HUES6 (cell line): ENCODE measurements at regions not wholly inside any gene's neighbourhood (a gene's known extent, or its start where the extent isn't known, plus 50 kb on each side); places are given as distances from the start of the nearest gene placed in this dataset.

Experiments
- H3K27ac ChIP-seq: 2 replicates; pipeline ENCODE4 v1.7.0; 2013; ENCODE audit warnings: low read depth, mild to moderate bottlenecking, low read length, inconsistent platforms
- H3K27me3 ChIP-seq: 2 replicates; pipeline ENCODE4 v1.6.1; 2013; ENCODE audit warnings: low read length; ENCODE audit not compliant: control insufficient read depth, insufficient read depth
- H3K36me3 ChIP-seq: 2 replicates; pipeline ENCODE4 v1.6.1; 2013; ENCODE audit warnings: low read length; ENCODE audit not compliant: control insufficient read depth, insufficient read depth
- H3K4me1 ChIP-seq: 2 replicates; pipeline ENCODE4 v1.6.1; 2013; ENCODE audit warnings: low read length; ENCODE audit not compliant: control insufficient read depth, insufficient read depth
- H3K4me3 ChIP-seq: 2 replicates; pipeline ENCODE4 v1.5.1; 2013; ENCODE audit warnings: low read depth, low read length
- H3K9ac ChIP-seq: one replicate; pipeline ENCODE4 v1.6.1; 2013; ENCODE audit warnings: mild to moderate bottlenecking, low read length
- H3K9me3 ChIP-seq: 2 replicates; pipeline ENCODE4 v1.6.1; 2013; ENCODE audit warnings: low read depth, low read length; ENCODE audit not compliant: control insufficient read depth, insufficient read depth

DNA sequence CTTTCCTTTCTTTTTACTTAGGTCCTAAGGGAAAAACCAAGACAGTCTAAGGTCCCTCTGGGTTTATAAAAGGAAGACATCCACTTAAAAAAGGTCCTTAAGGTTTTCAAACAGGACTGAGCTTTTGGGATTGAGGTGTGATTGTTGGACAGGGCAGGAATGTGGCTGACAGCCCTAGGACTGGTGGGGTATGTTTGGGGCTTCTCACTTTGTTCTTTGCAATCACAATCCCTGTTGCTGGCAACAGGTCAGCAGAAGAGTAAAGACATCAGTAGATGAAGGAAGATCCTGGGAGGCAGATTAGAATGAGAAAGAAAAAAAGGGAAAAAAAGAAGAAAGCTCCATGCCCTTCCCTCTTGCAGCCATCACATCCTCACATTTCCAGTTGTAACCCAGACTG, 101.4 kb upstream of the TARS1 start:
- no peak overlapping the region for H3K9ac ChIP-seq
- 0 out of 2 replicates have a peak overlapping the region, but pooled peaks have one; percentile 63 for H3K27ac ChIP-seq
- H3K27me3 ChIP-seq, result no peaks in the 10 kb centered on the region
- H3K4me3 ChIP-seq, result no peak overlapping the region
- H3K36me3 ChIP-seq, result no peaks in the 10 kb centered on the region
- H3K4me1 ChIP-seq, result peaks cover 22% of the 10 kb centered on the region
- no peaks in the 10 kb centered on the region for H3K9me3 ChIP-seq

DNA sequence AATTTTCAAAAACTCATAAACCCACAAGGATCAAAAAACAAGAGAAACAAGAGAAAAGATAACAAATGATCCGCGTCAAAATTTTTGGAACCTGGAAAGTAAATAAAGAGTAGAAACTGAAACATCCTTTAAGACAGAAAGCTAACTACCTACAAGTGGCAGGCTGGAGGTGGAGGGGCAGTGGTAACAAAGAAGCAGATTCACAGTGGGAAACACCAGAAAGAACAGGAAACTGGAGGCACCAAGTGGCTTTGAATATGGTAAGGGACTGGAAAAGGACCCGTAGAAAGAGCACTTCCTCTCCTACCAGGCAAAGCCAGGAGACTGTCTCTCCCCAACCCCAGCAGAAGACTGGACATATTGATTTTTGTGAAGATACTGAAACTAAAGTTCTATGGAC, 100.6 kb upstream of the TARS1 start:
- H3K9me3 ChIP-seq, result no peaks in the 10 kb centered on the region
- peak overlapping the region; percentile 16; the same call in 1 of the 2 replicates for H3K27ac ChIP-seq
- no peaks in the 10 kb centered on the region for H3K36me3 ChIP-seq
- H3K4me1 ChIP-seq, result peaks cover 22% of the 10 kb centered on the region
- H3K4me3 ChIP-seq, result no peak overlapping the region
- H3K9ac ChIP-seq, result no peak overlapping the region
- H3K27me3 ChIP-seq, result no peaks in the 10 kb centered on the region

DNA sequence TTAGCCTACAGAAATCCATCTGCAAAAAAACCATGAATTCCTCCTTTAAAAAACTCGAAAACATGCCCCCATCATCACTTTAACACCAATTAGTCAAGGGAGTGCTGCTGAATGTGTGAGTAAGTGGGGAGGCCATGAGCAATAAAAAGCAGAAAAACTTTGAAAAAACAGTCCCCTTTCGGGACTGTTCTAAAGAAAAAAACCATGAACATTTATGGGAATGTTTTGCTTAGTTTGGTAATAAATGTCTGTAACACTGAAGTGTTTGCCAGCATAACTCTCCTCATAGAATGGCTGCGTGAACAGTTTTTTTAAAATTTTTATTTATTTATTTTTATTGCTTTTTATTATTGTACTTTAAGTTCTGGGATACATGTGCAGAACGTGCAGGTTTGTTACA, 99.4 kb upstream of the TARS1 start:
- H3K36me3 ChIP-seq, result no peaks in the 10 kb centered on the region
- no peaks in the 10 kb centered on the region for H3K27me3 ChIP-seq
- no peaks in the 10 kb centered on the region for H3K9me3 ChIP-seq
- no peak overlapping the region for H3K9ac ChIP-seq
- H3K27ac ChIP-seq, result no peak overlapping the region
- H3K4me3 ChIP-seq, result no peak overlapping the region
- peaks cover 22% of the 10 kb centered on the region for H3K4me1 ChIP-seq

DNA sequence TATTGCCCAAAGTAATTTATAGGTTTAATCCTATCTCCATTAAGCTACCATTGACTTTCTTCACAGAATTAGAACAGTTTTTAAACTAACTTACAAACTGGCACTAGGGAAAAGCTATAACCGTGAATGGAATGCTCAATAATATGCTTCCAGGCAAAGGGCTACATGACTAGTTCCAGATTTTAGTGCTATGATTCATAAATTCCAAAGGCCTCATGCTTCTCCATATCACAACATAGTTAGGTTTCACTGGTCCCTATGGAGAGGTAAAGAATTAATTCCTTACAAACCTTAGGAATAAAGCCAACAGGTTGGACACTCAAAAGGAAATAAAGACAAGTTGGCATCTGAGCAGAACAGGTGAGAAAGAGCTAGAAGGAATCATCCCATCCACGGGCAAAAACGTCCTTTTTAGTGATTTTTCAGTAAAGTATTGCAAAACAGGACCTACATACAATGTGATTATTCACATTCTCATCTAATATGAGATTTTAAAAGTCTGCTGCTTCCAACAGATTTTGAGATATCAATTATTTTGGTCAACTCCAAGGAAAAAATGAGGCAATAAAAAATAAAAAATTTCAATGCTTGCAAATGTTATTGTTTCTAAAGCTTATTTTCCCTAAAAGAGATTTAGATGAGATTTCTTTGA, 97.0 kb upstream of the TARS1 start:
- H3K27ac ChIP-seq, result no peak overlapping the region
- no peaks in the 10 kb centered on the region for H3K36me3 ChIP-seq
- H3K9me3 ChIP-seq, result no peaks in the 10 kb centered on the region
- H3K4me3 ChIP-seq, result no peak overlapping the region
- H3K4me1 ChIP-seq, result peaks cover 19% of the 10 kb centered on the region
- no peak overlapping the region for H3K9ac ChIP-seq
- H3K27me3 ChIP-seq, result no peaks in the 10 kb centered on the region

DNA sequence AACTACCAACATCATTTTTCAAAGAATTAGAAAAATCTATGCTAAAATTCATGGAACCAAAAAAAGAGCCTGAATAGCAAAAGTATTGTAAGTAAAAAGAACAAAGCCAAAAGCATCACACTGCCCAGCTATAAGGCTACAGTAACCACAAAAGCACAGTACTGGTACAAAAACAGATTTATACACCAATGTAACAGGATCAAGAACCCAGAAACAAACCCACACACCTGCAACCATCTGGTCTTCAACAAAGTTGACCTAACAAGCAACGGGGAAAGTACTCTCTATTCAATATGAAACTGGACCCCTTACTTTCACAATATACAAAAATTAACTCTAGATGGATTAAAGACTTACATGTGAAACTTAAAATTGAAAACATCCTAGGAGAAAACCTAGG, 94.2 kb upstream of the TARS1 start:
- H3K9me3 ChIP-seq, result no peaks in the 10 kb centered on the region
- no peaks in the 10 kb centered on the region for H3K4me1 ChIP-seq
- no peak overlapping the region for H3K9ac ChIP-seq
- H3K27ac ChIP-seq, result no peak overlapping the region
- no peak overlapping the region for H3K4me3 ChIP-seq
- no peaks in the 10 kb centered on the region for H3K36me3 ChIP-seq
- H3K27me3 ChIP-seq, result no peaks in the 10 kb centered on the region

DNA sequence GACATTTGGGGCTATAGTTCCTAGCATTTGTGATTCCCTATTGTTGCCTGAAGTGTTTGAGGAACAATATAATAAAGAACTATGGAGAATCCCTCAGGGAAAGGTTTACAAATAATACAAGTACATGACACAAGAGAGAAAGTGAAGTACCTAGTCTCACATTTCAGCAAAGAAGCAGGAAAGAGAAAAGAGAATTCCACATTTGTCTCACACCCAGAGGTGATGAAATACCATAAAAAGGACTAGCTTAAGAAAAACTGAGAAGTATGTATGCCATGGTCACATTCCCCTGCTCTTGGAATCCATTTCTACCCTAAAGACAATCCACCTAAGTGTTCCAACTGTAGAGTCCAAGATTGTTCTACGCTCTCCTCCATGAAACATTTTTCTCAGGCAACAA, 79.0 kb upstream of the TARS1 start:
- Histone ChIP-seq H3K9ac (no peak overlapping the region), H3K27ac (no peak overlapping the region), H3K27me3 (no peaks in the 10 kb centered on the region), H3K4me3 (no peak overlapping the region), H3K36me3 (no peaks in the 10 kb centered on the region), H3K9me3 (peaks cover 4% of the 10 kb centered on the region; the same call in 1 of the 2 replicates), H3K4me1 (no peaks in the 10 kb centered on the region; the same call in 1 of the 2 replicates)

DNA sequence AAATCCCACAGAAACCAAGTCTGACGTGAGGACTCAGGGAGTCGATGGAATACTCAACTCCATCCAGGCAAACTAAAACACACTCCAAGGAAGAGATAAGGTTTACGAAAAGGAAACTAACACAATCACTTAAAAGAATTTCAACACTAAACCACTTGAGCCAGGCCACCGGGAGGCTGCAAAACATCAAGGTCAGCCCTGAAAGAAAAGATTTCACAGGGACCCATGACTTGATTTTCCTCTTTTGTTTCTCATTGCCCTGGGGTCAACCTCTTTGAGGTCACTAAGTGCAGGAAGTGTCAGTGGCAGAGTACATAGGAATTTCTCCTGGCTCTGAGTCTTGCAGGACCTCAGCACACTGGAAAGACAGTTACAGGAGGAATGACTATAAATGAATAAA, 77.8 kb upstream of the TARS1 start:
- H3K4me3 ChIP-seq, result no peak overlapping the region
- H3K27me3 ChIP-seq, result no peaks in the 10 kb centered on the region
- no peaks in the 10 kb centered on the region; the same call in 1 of the 2 replicates for H3K4me1 ChIP-seq
- peaks cover 4% of the 10 kb centered on the region; the same call in 1 of the 2 replicates for H3K9me3 ChIP-seq
- peak overlapping the region; percentile 4; the same call in 1 of the 2 replicates for H3K27ac ChIP-seq
- H3K9ac ChIP-seq, result no peak overlapping the region
- no peaks in the 10 kb centered on the region for H3K36me3 ChIP-seq

DNA sequence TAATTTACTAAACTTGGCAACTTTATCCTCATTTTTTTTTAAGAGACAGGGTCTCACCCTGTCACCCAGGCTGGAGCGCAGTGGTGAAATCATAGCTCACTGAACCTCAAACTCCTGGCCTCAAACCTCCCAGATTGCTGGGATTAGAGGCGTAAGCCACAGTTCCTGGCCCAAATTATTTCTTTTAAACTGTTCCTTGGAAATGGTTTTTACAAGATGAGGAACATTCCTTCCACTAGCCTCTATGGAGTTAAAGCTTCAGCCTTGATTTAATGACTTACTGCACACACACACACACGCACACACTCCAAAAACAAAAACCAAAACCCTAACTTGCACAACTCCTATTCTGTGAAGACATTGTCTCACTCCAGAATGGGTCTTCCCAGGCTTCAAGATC, 77.2 kb upstream of the TARS1 start:
- H3K27ac ChIP-seq, result no peak overlapping the region
- H3K4me1 ChIP-seq, result no peaks in the 10 kb centered on the region; the same call in 1 of the 2 replicates
- H3K9me3 ChIP-seq, result peaks cover 4% of the 10 kb centered on the region; the same call in 1 of the 2 replicates
- H3K4me3 ChIP-seq, result no peak overlapping the region
- H3K27me3 ChIP-seq, result no peaks in the 10 kb centered on the region
- no peaks in the 10 kb centered on the region for H3K36me3 ChIP-seq
- H3K9ac ChIP-seq, result no peak overlapping the region

DNA sequence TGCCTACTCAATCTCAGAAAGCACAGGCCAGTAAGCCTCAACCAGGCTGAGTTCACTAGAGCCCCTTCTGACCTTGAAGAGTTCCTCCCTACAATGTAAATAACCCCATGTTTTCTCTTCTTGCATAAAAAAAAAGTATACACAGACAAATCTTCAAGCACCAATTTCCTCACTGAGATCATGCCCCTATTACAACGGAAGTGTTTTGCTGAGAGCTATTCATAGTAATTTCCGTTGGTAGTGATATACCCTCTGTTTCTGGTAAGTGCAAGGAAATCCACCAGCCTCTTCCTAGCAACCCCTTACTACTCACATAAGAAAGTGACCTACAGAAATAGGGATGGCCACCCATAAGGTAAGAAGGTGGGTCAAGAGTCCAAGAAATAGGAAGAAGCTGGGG, 76.4 kb upstream of the TARS1 start:
- peaks cover 4% of the 10 kb centered on the region; the same call in 1 of the 2 replicates for H3K9me3 ChIP-seq
- no peak overlapping the region for H3K4me3 ChIP-seq
- H3K27ac ChIP-seq, result no peak overlapping the region
- no peak overlapping the region for H3K9ac ChIP-seq
- no peaks in the 10 kb centered on the region for H3K27me3 ChIP-seq
- no peaks in the 10 kb centered on the region for H3K36me3 ChIP-seq
- no peaks in the 10 kb centered on the region; the same call in 1 of the 2 replicates for H3K4me1 ChIP-seq

DNA sequence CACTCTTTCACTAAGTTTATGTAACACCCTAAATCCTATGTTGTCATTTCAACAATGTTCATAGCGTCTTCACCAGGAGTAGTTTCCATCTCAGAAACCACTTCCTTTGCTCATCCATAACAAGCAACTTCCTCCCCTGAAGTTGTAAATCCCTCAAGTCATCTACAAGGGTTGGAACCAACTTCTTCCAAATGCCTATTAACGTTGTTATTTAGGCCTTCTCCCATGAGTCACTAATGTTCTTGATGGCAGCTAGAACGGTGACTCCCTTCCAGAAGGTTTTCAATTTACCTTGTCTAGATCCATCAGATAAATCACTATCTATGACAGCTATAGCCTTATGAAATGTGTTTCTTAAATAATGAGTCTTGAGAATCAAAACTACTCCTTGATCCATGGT, 73.3 kb upstream of the TARS1 start:
- Histone ChIP-seq H3K27ac (no peak overlapping the region), H3K9ac (no peak overlapping the region), H3K4me1 (no peaks in the 10 kb centered on the region; the same call in 1 of the 2 replicates), H3K36me3 (no peaks in the 10 kb centered on the region), H3K27me3 (no peaks in the 10 kb centered on the region), H3K4me3 (no peak overlapping the region), H3K9me3 (no peaks in the 10 kb centered on the region)

DNA sequence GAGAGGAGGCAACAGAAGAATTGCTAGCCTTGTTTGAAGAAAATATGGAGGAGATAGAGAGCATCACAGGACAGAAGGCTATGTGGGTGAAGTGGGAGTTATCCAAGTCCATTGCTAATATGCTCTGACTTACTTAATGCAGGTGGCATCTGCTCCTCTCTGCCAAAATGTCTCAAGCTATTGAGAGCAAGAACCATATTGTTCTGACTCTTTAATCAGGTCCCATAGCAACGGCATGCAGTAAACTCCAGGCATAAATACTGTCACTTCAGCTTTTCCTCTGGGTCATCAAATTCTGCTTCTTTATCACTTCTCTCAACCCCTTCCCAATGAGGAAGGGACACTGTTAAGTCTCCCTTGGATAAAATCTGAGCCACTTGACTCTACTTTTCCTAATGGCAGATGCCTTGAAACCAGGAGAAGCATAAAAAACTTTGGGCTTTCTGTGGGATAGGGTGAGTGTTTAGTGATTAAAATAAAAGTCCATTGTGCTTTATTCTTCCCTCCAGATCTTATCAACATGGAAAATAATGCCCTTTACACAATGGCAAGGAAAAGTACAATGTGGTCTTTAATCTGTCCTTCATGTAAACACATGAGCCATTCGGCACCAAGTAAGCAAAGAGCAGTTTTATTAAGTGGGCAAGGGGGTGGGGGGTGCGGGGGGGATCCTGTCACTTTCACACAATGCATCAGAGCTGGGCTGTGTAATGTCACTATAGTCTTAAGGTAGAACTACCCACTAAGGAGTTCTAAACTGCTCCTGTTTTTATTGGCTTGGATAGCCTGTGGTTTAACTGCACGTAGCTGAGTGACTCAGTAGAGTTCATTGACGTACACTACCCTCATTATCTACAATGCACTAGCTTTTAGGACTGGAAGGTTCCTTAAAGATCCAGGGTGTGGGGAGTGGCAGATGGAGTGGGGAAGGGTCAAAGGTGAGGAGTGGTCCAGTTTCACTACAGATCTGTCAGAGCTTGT, 71.0 kb upstream of the TARS1 start:
- Histone ChIP-seq H3K9me3 (no peaks in the 10 kb centered on the region), H3K9ac (no peak overlapping the region), H3K4me1 (no peaks in the 10 kb centered on the region), H3K27ac (no peak overlapping the region), H3K36me3 (no peaks in the 10 kb centered on the region), H3K4me3 (no peak overlapping the region), H3K27me3 (no peaks in the 10 kb centered on the region)
